ENCODE measurements at regions not wholly inside any gene's neighbourhood (a gene's known extent, or its start where the extent isn't known, plus 50 kb on each side); places are given as distances from the start of the nearest gene placed in this dataset.

GRCh38 chr10:65319493-65319892, 1606.3 kb upstream of the LRRTM3 start:
- FAIRE-seq, result no peak

- FAIRE-seq, result no peak
These were observed 1605.4 kb upstream of the LRRTM3 start for GRCh38 chr10:65320236-65321026.

- FAIRE-seq, result no peak
These were observed 1602.0 kb upstream of the LRRTM3 start for GRCh38 chr10:65323802-65324201.

GRCh38 chr10:65325913-65326312, 1599.9 kb upstream of the LRRTM3 start:
- no peak for FAIRE-seq

GRCh38 chr10:65328486-65328885, 1597.3 kb upstream of the LRRTM3 start:
- FAIRE-seq, result no peak

GRCh38 chr10:65335311-65335710, 1590.5 kb upstream of the LRRTM3 start:
- FAIRE-seq, result no peak

GRCh38 chr10:65340340-65340739, 1585.5 kb upstream of the LRRTM3 start:
- no peak for FAIRE-seq

- FAIRE-seq, result no peak
These were observed 1584.4 kb upstream of the LRRTM3 start for GRCh38 chr10:65341323-65341925.

GRCh38 chr10:65342245-65342644, 1583.6 kb upstream of the LRRTM3 start:
- FAIRE-seq, result no peak

- FAIRE-seq, result no peak
These were observed 1579.4 kb upstream of the LRRTM3 start for GRCh38 chr10:65346466-65346865.

- no peak for FAIRE-seq
These were observed 1577.2 kb upstream of the LRRTM3 start for GRCh38 chr10:65348637-65349036.

GRCh38 chr10:65350611-65351010, 1575.2 kb upstream of the LRRTM3 start:
- FAIRE-seq, result no peak

- FAIRE-seq, result no peak
These were observed 1570.6 kb upstream of the LRRTM3 start for GRCh38 chr10:65355141-65355680.

- no peak for FAIRE-seq
These were observed 1567.3 kb upstream of the LRRTM3 start for GRCh38 chr10:65358565-65358964.

GRCh38 chr10:65360497-65360896, 1565.3 kb upstream of the LRRTM3 start:
- no peak for FAIRE-seq

GRCh38 chr10:65365878-65366277, 1560.0 kb upstream of the LRRTM3 start:
- FAIRE-seq, result no peak

- FAIRE-seq, result no peak
These were observed 1558.1 kb upstream of the LRRTM3 start for GRCh38 chr10:65367706-65368105.

GRCh38 chr10:65375528-65375927, 1550.3 kb upstream of the LRRTM3 start:
- FAIRE-seq, result no peak

- no peak for FAIRE-seq
These were observed 1548.1 kb upstream of the LRRTM3 start for GRCh38 chr10:65377687-65378086.

- FAIRE-seq, result no peak
These were observed 1531.1 kb upstream of the LRRTM3 start for GRCh38 chr10:65394502-65395297.

GRCh38 chr10:65395631-65396030, 1530.2 kb upstream of the LRRTM3 start:
- no peak for FAIRE-seq

GRCh38 chr10:65396997-65397396, 1528.8 kb upstream of the LRRTM3 start:
- FAIRE-seq, result no peak

GRCh38 chr10:65408401-65408800, 1517.4 kb upstream of the LRRTM3 start:
- no peak for FAIRE-seq

Measured in colon (tissue), 2 donors.